ENCODE measurements at regions not wholly inside any gene's neighbourhood (a gene's known extent, or its start where the extent isn't known, plus 50 kb on each side); places are given as distances from the start of the nearest gene placed in this dataset.

- TF ChIP-seq ZNF785 (CRISPR knock-in tag; IDR thresholded peaks at IDR 0.05) (no peak), PBX2 (CRISPR knock-in tag; IDR thresholded peaks at IDR 0.05; ENCODE audit: low read depth) (no peak), PBX2 (tag; conservative IDR thresholded peaks at IDR 0.05; ENCODE audit: low read depth) (no peak), ZZZ3 (IDR thresholded peaks at IDR 0.05) (no peak), STAG1 (CRISPR knock-in tag; IDR thresholded peaks at IDR 0.05; ENCODE audit: borderline replicate concordance) (no peak), TAF1 (IDR thresholded peaks at IDR 0.05; ENCODE audit: control insufficient read depth, extremely low read depth, insufficient read depth, low read length, severe bottlenecking) (no peak)
Observed at GRCh38 chrX:44093431-44093830, 120.2 kb upstream of the NDP start.
